Activated B cell treated with CpG ODN at 0.5 μM for 24 hours (primary cell): ENCODE measurements at regions not wholly inside any gene's neighbourhood (a gene's known extent, or its start where the extent isn't known, plus 50 kb on each side); places are given as distances from the start of the nearest gene placed in this dataset.
"Not testable (repeated sequence)": the region's sequence is repeated elsewhere in the genome, so short reads cannot be mapped to it uniquely, and the experiment has no call there.

ENCODE experiments used
- ATAC-seq: fragments of 200-7000 bp; cut with Tn5 transposase; one replicate; pipeline ENCODE4 v1.10.0; 2021; ENCODE audit warnings: low read depth, mild to moderate bottlenecking, moderate library complexity
- CTCF ChIA-PET: fragments of 350-600 bp; sonication (Branson Sonifier 250); formaldehyde crosslinking; loops from one replicate; lab custom pipeline; 2021; ENCODE audit warnings: antibody characterized with exemption; lab: Charles Lee
- POLR2A ChIA-PET: fragments of 350-600 bp; sonication (Branson Sonifier 250); formaldehyde crosslinking; loops from one replicate; lab custom pipeline; 2021; ENCODE audit warnings: antibody characterized with exemption; lab: Charles Lee
- DNase-seq: peaks from one replicate; pipeline ENCODE4 v3.0.0; 2022
- H3K27ac Mint-ChIP-seq: one replicate; pipeline ENCODE4 v1.8.0; 2020; ENCODE audit warnings: mixed read lengths
- H3K27me3 Mint-ChIP-seq: one replicate; pipeline ENCODE4 v1.8.0; 2021; ENCODE audit warnings: mixed read lengths
- H3K36me3 Mint-ChIP-seq: one replicate; pipeline ENCODE4 v1.8.0; 2021; ENCODE audit warnings: low read depth, mixed read lengths
- H3K4me1 Mint-ChIP-seq: one replicate; pipeline ENCODE4 v1.8.0; 2021; ENCODE audit warnings: mixed read lengths
- H3K4me3 Mint-ChIP-seq: one replicate; pipeline ENCODE4 v1.8.0; 2020; ENCODE audit warnings: mild to moderate bottlenecking, mixed read lengths
- H3K9me3 Mint-ChIP-seq: one replicate; pipeline ENCODE4 v1.8.0; 2020; ENCODE audit warnings: mixed read lengths
- CTCF ChIP-seq: fragments of 200-600 bp; IDR thresholded peaks from one replicate; pipeline ENCODE4 v1.8.0; 2022; ENCODE audit warnings: antibody characterized with exemption, mild to moderate bottlenecking
- intact Hi-C: fragments of 100-400 bp; cut with micrococcal nuclease; formaldehyde crosslinking; loops from one replicate; pipeline ENCODE4 v1.15.1; 2024

- ChIA-PET CTCF (no interaction called here), POLR2A (no interaction called here)
- Mint-ChIP-seq H3K36me3 (no peaks in the 10 kb centered on the region), H3K27ac (no peak overlapping the region), H3K27me3 (no peaks in the 10 kb centered on the region), H3K4me3 (no peak overlapping the region), H3K9me3 (no peaks in the 10 kb centered on the region), H3K4me1 (no peaks in the 10 kb centered on the region)
- TF ChIP-seq CTCF, result no peak
- intact Hi-C loops, result no loop called here
- no peak for ATAC-seq
- no peak for DNase-seq
These were observed 197.9 kb downstream of the MBL2 start for GRCh38 chr10:52574697-52575096.

GRCh38 chr10:52577047-52577446 lies 195.5 kb downstream of the MBL2 start:
- H3K4me3 Mint-ChIP-seq, result no peak overlapping the region
- ChIA-PET POLR2A (no interaction called here), CTCF (no interaction called here)
- no peak overlapping the region for H3K27ac Mint-ChIP-seq
- no peaks in the 10 kb centered on the region for H3K4me1 Mint-ChIP-seq
- no peaks in the 10 kb centered on the region for H3K27me3 Mint-ChIP-seq
- intact Hi-C loops, result no loop called here
- no peak for TF ChIP-seq CTCF
- no peaks in the 10 kb centered on the region for H3K36me3 Mint-ChIP-seq
- ATAC-seq (no peak), DNase-seq (no peak)
- H3K9me3 Mint-ChIP-seq, result no peaks in the 10 kb centered on the region

- H3K9me3 Mint-ChIP-seq, result no peaks in the 10 kb centered on the region
- no peaks in the 10 kb centered on the region for H3K4me1 Mint-ChIP-seq
- TF ChIP-seq CTCF, result no peak
- H3K4me3 Mint-ChIP-seq, result no peak overlapping the region
- no peak overlapping the region for H3K27ac Mint-ChIP-seq
- H3K27me3 Mint-ChIP-seq, result no peaks in the 10 kb centered on the region
- intact Hi-C loops, result no loop called here
- no peak for ATAC-seq
- DNase-seq, result no peak
- no peaks in the 10 kb centered on the region for H3K36me3 Mint-ChIP-seq
- POLR2A ChIA-PET, result no interaction called here
- CTCF ChIA-PET, result no interaction called here
These were observed 193.6 kb downstream of the MBL2 start for GRCh38 chr10:52578871-52579405.

GRCh38 chr10:52581636-52582035 lies 190.9 kb downstream of the MBL2 start:
- peaks cover 12% of the 10 kb centered on the region for H3K9me3 Mint-ChIP-seq
- DNase-seq, CTCF ChIA-PET, H3K36me3 Mint-ChIP-seq, H3K4me3 Mint-ChIP-seq, H3K4me1 Mint-ChIP-seq, intact Hi-C loops, H3K27me3 Mint-ChIP-seq, ATAC-seq, POLR2A ChIA-PET, H3K27ac Mint-ChIP-seq: not testable (repeated sequence)

- TF ChIP-seq CTCF, result no peak
These were observed 189.2 kb downstream of the MBL2 start for GRCh38 chr10:52583336-52583735.

GRCh38 chr10:52586710-52587109 lies 185.9 kb downstream of the MBL2 start:
- no peaks in the 10 kb centered on the region for H3K27me3 Mint-ChIP-seq
- ATAC-seq (no peak), DNase-seq (no peak)
- H3K9me3 Mint-ChIP-seq, result peaks cover 24% of the 10 kb centered on the region
- H3K4me3 Mint-ChIP-seq, result no peak overlapping the region
- no peak for TF ChIP-seq CTCF
- H3K27ac Mint-ChIP-seq, result no peak overlapping the region
- CTCF ChIA-PET, result no interaction called here
- intact Hi-C loops, result no loop called here
- no peaks in the 10 kb centered on the region for H3K36me3 Mint-ChIP-seq
- POLR2A ChIA-PET, result no interaction called here
- H3K4me1 Mint-ChIP-seq, result no peaks in the 10 kb centered on the region

More at GRCh38 chr10:52583336-52583735, 189.2 kb downstream of the MBL2 start:
- ChIA-PET POLR2A (no interaction called here), CTCF (no interaction called here)
- no peaks in the 10 kb centered on the region for H3K27me3 Mint-ChIP-seq
- peaks cover 24% of the 10 kb centered on the region for H3K9me3 Mint-ChIP-seq
- H3K4me3 Mint-ChIP-seq, result no peak overlapping the region
- H3K4me1 Mint-ChIP-seq, result no peaks in the 10 kb centered on the region
- DNase-seq, result no peak
- H3K27ac Mint-ChIP-seq, result no peak overlapping the region
- intact Hi-C loops, result no loop called here
- no peaks in the 10 kb centered on the region for H3K36me3 Mint-ChIP-seq
- no peak for ATAC-seq
